IMR-90 (cell line): ENCODE measurements at regions not wholly inside any gene's neighbourhood (a gene's known extent, or its start where the extent isn't known, plus 50 kb on each side); places are given as distances from the start of the nearest gene placed in this dataset.

Source experiments
- ATAC-seq: fragments of 200-7000 bp; cut with Tn5 transposase; 2 replicates; pipeline ENCODE4 v1.9.1; 2020; ENCODE audit warnings: low read depth, mild to moderate bottlenecking, moderate library complexity
- BruUV-seq: library from RNA; stranded (reverse); fragments of 400-500 nt; replicated peaks from 2 replicates; lab custom pipeline; 2021; lab: Mats Ljungman, UMichigan
- CTCF ChIA-PET: fragments of 300-600 bp; formaldehyde crosslinking; extraction: SDS; loops from one replicate; lab custom pipeline; 2021; ENCODE audit warnings: antibody characterized with exemption; lab: Yijun Ruan, JAX
- POLR2A ChIA-PET: fragments of 300-600 bp; sonication (Branson Sonifier 250); formaldehyde crosslinking; loops from one replicate; lab custom pipeline; 2022; ENCODE audit warnings: antibody characterized with exemption; ENCODE audit not compliant: unreplicated experiment; lab: Charles Lee
- DNase-seq: peaks from one replicate; pipeline ENCODE4 v3.0.0; 2013
- H2AFZ ChIP-seq: replicated peaks from 2 replicates; pipeline ENCODE3; 2013; ENCODE audit warnings: low read length, mild to moderate bottlenecking; ENCODE audit not compliant: poor library complexity
- H2AK5ac ChIP-seq: 2 replicates; pipeline ENCODE4 v1.6.1; 2013; ENCODE audit warnings: low read depth, low read length, inconsistent platforms
- H2AK9ac ChIP-seq: replicated peaks from 2 replicates; pipeline ENCODE3; 2013; ENCODE audit warnings: mild to moderate bottlenecking, low read depth, low read length, moderate library complexity; ENCODE audit not compliant: poor library complexity
- H2BK120ac ChIP-seq: 2 replicates; pipeline ENCODE4 v1.6.1; 2013; ENCODE audit warnings: low read depth, low read length, inconsistent platforms
- H2BK15ac ChIP-seq: 3 replicates; pipeline ENCODE4 v1.6.1; 2013; ENCODE audit warnings: low read depth, low read length, inconsistent platforms
- H2BK20ac ChIP-seq: 2 replicates; pipeline ENCODE4 v1.6.1; 2013; ENCODE audit warnings: low read depth, mild to moderate bottlenecking, inconsistent platforms, low read length, moderate library complexity
- H2BK5ac ChIP-seq: 2 replicates; pipeline ENCODE4 v1.6.1; 2013; ENCODE audit warnings: mild to moderate bottlenecking, low read depth, low read length, inconsistent platforms; ENCODE audit not compliant: poor library complexity, severe bottlenecking
- H3K14ac ChIP-seq: replicated peaks from 2 replicates; pipeline ENCODE4 v1.6.1; 2013; ENCODE audit warnings: low read depth, low read length, inconsistent platforms
- H3K18ac ChIP-seq: 2 replicates; pipeline ENCODE4 v1.6.1; 2013; ENCODE audit warnings: low read depth, low read length, control low read depth
- H3K23ac ChIP-seq: 2 replicates; pipeline ENCODE4 v1.6.1; 2013; ENCODE audit warnings: low read depth, low read length, inconsistent platforms
- H3K27ac ChIP-seq: 2 replicates; pipeline ENCODE4 v1.5.1; 2013; ENCODE audit warnings: mild to moderate bottlenecking, control low read depth, low read length; ENCODE audit not compliant: insufficient read depth
- H3K27me3 ChIP-seq: 2 replicates; pipeline ENCODE4 v1.6.1; 2013; ENCODE audit warnings: low read length; ENCODE audit not compliant: control insufficient read depth, insufficient read depth
- H3K36me3 ChIP-seq: 2 replicates; pipeline ENCODE4 v1.6.1; 2013; ENCODE audit warnings: low read length, mixed read lengths; ENCODE audit not compliant: control insufficient read depth, insufficient read depth
- H3K4ac ChIP-seq: 2 replicates; pipeline ENCODE4 v1.6.1; 2013; ENCODE audit warnings: low read depth, low read length, inconsistent platforms
- H3K4me1 ChIP-seq: 2 replicates; pipeline ENCODE4 v1.6.1; 2013; ENCODE audit warnings: low read length, mixed read lengths; ENCODE audit not compliant: control insufficient read depth, insufficient read depth
- H3K4me2 ChIP-seq: 2 replicates; pipeline ENCODE4 v1.6.1; 2013; ENCODE audit warnings: low read depth, mild to moderate bottlenecking, control low read depth, low read length, moderate library complexity
- H3K4me3 ChIP-seq: 2 replicates; pipeline ENCODE4 v1.5.1; 2013; ENCODE audit warnings: low read depth, mild to moderate bottlenecking, control low read depth, low read length, moderate library complexity; ENCODE audit not compliant: insufficient read depth
- H3K56ac ChIP-seq: 2 replicates; pipeline ENCODE4 v1.6.1; 2013; ENCODE audit warnings: low read length, inconsistent platforms; ENCODE audit not compliant: insufficient read depth; ENCODE audit errors: extremely low read depth
- H3K79me1 ChIP-seq, 2 experiments: 2 replicates each; pipeline ENCODE4 v1.6.1; 2013; ENCODE audit warnings: low read length in 2 of 2, inconsistent platforms in 1 of 2, low read depth in 1 of 2
- H3K9ac ChIP-seq: 2 replicates; pipeline ENCODE4 v1.6.1; 2013; ENCODE audit warnings: low read depth, low read length, control low read depth
- H3K9me1 ChIP-seq: 2 replicates; pipeline ENCODE4 v1.6.1; 2013; ENCODE audit warnings: low read length, inconsistent platforms; ENCODE audit not compliant: insufficient read depth
- H3K9me3 ChIP-seq: 2 replicates; pipeline ENCODE4 v1.6.1; 2013; ENCODE audit warnings: low read length; ENCODE audit not compliant: control insufficient read depth, insufficient read depth
- H4K20me1 ChIP-seq: 2 replicates; pipeline ENCODE4 v1.6.1; 2013; ENCODE audit warnings: low read length, inconsistent platforms; ENCODE audit not compliant: insufficient read depth
- H4K5ac ChIP-seq: 2 replicates; pipeline ENCODE4 v1.6.1; 2013; ENCODE audit warnings: mild to moderate bottlenecking, low read depth, low read length, control low read depth
- H4K8ac ChIP-seq, 2 experiments: 2 replicates each; pipeline ENCODE4 v1.6.1; 2013; ENCODE audit warnings: low read depth in 2 of 2, low read length in 2 of 2, control low read depth in 1 of 2, inconsistent platforms in 1 of 2
- H4K91ac ChIP-seq: 2 replicates; pipeline ENCODE4 v1.6.1; 2013; ENCODE audit warnings: low read depth, low read length, inconsistent platforms; ENCODE audit not compliant: insufficient read depth
- BHLHE40 ChIP-seq: fragments of 150-350 bp; IDR thresholded peaks from 2 replicates; pipeline ENCODE4 v1.6.1; 2016; ENCODE audit warnings: mild to moderate bottlenecking, low read depth, low read length
- FOS ChIP-seq: fragments of 150-350 bp; IDR thresholded peaks from 2 replicates; pipeline ENCODE4 v1.6.1; 2016; ENCODE audit warnings: low read depth, low read length
- WGBS, 2 experiments: methylation state at CpG; one replicate each; pipeline versions ENCODE4 v1.1.5 to v1.1.7; 2013; ENCODE audit warnings: missing lambda C conversion rate in 2 of 2; ENCODE audit not compliant: insufficient read length in 1 of 2; ENCODE audit errors: extremely low coverage in 2 of 2; 5-methylcytosine and 5-hydroxymethylcytosine counted together
- dilution Hi-C: fragments of 300-500 bp; cut with HindIII; formaldehyde crosslinking; loops from one replicate; pipeline ENCODE4 v1.14.3; 2018; ENCODE audit warnings: low sequenced_read_pairs; ENCODE audit not compliant: unreplicated experiment
- in situ Hi-C: fragments of 300-500 bp; cut with MboI; formaldehyde crosslinking; loops from 3 replicates; pipeline ENCODE4 v1.14.3; 2019; ENCODE audit warnings: low sequenced_read_pairs, inconsistent platforms, mixed read lengths
- intact Hi-C: fragments of 100-400 bp; cut with micrococcal nuclease; formaldehyde crosslinking; loops from 2 replicates; pipeline ENCODE4 v1.10.0; 2022

- H2AK5ac ChIP-seq = no peak overlapping the region
- WGBS, 2 experiments = no CpG with 5 or more reads among the region's 2 CpGs
- CTCF ChIA-PET = no interaction called here
- no peak overlapping the region for H3K4me2 ChIP-seq
- no peak for TF ChIP-seq BHLHE40
- TF ChIP-seq FOS = no peak
- no peaks in the 10 kb centered on the region for H3K9me1 ChIP-seq
- no peak overlapping the region for H4K8ac ChIP-seq
- no peak overlapping the region for H4K91ac ChIP-seq
- H3K4me3 ChIP-seq = no peak overlapping the region
- no peak overlapping the region for H3K56ac ChIP-seq
- no peaks in the 10 kb centered on the region for H3K79me1 ChIP-seq
- H3K27ac ChIP-seq = no peak overlapping the region
- DNase-seq (no peak), ATAC-seq (no peak)
- dilution Hi-C loops = no loop called here
- POLR2A ChIA-PET = no interaction called here
- no TSS peak for BruUV-seq
- H4K20me1 ChIP-seq = no peaks in the 10 kb centered on the region
- no peaks in the 10 kb centered on the region for H3K36me3 ChIP-seq
- H2BK15ac ChIP-seq = no peak overlapping the region
- H2BK5ac ChIP-seq = no peak overlapping the region
- in situ Hi-C loops = no loop called here
- H4K5ac ChIP-seq = no peak overlapping the region
- intact Hi-C loops = no loop called here
- H3K27me3 ChIP-seq = no peaks in the 10 kb centered on the region
- no peak overlapping the region for H2BK20ac ChIP-seq
- H3K14ac ChIP-seq = no peak overlapping the region
- H3K23ac ChIP-seq = no peak overlapping the region
- H2AFZ ChIP-seq = no peak overlapping the region
- H3K4me1 ChIP-seq = no peaks in the 10 kb centered on the region
- H3K9me3 ChIP-seq = peaks cover 2% of the 10 kb centered on the region; the same call in 1 of the 2 replicates
- no peak overlapping the region for H3K4ac ChIP-seq
- no peak overlapping the region for H3K9ac ChIP-seq
- H3K18ac ChIP-seq = no peak overlapping the region
- H2BK120ac ChIP-seq = no peak overlapping the region
- no peak overlapping the region for H2AK9ac ChIP-seq
These were observed 298.5 kb upstream of the ATP10B start for GRCh38 chr5:161150441-161150988.
